ENCODE measurements at regions not wholly inside any gene's neighbourhood (a gene's known extent, or its start where the extent isn't known, plus 50 kb on each side); places are given as distances from the start of the nearest gene placed in this dataset.
"Not testable (repeated sequence)": the region's sequence is repeated elsewhere in the genome, so short reads cannot be mapped to it uniquely, and the experiment has no call there.

DNA sequence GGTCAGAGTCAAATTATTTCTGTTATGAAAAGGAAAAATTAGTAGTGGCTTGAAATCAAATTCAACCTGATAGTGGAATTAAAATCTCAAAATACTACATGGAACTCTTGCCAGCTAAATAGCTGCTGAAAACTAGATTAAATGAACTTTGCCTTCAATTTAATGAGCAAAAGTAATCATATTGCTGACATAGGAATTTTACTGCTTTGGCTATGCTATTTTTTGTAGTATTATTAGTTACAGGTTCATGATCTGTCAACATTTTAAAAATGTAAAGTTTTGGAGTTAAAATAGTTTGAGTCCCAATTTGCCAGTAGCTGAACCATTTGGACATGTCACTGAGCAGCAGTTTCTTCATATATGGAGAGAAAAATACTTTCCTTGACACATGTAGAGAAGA lies 81.4 kb downstream of the RERGL start:
- intact Hi-C loops (cut with DNase I), result no loop called here
- no peak for DNase-seq (ENCODE audit: low spot score)

DNA sequence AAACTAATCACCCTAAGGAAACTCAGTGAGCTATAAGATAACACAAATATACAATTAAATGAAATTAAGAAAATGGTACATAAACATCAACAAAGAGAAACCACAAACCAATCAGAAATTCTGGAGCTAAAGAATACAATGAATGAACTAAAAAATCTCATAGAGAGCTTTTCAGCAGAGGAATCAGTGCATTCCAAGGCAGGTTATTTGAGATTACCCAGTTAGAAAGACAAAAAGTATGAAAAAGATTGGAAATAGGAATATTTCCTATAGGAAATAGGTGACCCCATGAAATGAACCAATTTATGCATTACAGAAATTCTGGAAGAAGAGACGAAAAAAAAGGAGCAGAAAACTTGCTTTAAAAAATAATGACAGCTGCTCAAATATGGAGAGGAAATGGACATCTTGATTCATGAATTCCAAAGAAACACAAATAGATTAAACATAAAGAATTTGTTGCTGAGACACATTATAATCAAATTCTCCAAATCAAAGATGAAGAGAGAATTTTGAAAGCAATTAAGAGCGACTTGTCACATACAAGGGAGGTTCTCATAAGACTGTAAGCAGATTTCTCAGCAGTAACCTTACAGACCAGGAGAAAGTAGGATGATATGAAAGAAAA lies 90.7 kb downstream of the RERGL start:
- intact Hi-C loops (cut with DNase I), result no loop called here
- DNase-seq (ENCODE audit: low spot score), result no peak

DNA sequence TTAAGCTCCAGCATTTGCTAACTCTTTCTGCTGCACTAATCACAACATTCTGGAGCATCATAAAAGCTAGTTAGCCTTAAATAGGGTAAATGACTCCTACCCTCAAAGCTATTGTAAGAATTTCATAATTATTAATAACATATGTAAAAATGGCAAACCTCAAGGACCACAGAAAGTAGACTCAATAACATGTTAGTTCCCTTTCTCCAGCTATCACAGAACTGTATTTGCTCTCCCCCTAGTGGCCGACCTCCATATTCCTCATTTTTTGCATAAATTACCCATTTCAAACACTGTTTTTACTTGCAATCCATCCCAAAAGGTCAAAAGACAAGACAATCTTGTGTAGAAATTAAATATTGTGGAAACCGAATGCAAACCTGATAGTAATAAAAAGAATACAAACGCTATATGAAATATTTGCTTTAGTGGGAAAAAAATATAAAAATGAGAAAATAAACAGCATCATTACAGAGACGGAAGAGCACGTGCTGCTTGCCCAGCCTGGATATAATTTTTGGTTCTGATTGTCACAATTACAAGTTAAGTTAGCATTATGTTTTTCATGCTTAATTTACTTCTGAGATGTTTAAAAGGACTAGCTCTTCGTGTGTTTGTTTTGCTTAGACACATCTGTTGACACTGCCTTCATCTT lies 97.9 kb downstream of the RERGL start:
- intact Hi-C loops (cut with DNase I), result no loop called here
- no peak for DNase-seq (ENCODE audit: low spot score)

DNA sequence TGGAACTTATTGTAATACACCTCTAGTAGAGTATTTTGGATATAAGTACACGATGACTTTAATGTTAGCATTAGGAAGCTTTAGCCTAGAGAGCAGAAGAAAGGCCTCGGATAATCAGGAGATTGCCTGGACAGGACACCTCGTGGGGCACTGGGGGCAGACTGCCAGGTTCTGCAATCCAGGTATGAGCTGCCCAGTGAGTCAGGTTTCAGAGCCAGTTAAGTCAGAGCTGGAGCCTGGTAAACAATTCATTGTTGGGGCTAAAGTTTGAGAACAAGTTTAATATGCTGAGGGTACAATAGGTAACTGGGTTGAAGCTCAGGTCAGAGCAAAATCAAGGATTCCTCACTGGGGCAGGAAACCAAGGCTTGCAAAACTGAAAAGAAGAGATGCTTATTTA lies 107.4 kb downstream of the RERGL start:
- no peak for DNase-seq (ENCODE audit: low spot score)
- intact Hi-C loops (cut with DNase I), result no loop called here

DNA sequence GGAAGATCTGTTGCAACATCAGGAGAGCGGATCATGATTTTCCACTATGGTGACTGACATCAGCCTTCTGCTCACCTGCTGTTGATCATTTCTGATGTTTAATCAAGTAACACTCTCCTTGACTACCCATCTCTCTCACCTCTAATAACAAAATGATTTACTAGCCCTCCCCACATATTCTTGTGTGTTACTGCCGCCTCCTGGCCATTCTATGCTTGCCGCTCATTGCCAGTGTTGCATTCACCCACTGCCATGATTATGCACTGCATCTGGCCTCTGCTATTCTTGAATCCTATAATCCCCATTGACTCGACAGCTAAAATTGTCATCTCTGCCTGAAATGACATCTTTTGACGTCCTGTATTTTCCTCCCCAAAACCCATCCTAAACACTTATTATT lies 113.8 kb downstream of the RERGL start:
- no peak for DNase-seq (ENCODE audit: low spot score)
- intact Hi-C loops (cut with DNase I), result no loop called here

DNA sequence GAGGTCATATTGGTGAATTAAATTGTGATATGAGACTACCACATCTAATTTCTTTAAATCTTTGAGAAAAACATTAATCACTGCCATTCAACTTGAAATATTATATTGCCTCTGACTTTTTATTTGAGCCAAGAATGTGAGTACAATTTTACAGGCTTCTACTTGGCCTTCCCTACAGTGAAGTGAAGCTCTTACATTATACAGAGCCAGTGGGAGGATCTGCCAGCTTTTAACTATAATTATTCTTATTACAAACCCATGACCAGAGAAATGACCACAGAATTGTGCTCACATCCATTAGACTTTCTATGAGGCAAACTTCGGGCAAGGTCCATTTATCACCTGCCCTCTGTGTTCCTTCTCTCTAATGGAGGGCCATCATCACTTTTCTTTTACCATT lies 114.2 kb downstream of the RERGL start:
- DNase-seq (ENCODE audit: low spot score), result no peak
- intact Hi-C loops (cut with DNase I), result no loop called here

DNA sequence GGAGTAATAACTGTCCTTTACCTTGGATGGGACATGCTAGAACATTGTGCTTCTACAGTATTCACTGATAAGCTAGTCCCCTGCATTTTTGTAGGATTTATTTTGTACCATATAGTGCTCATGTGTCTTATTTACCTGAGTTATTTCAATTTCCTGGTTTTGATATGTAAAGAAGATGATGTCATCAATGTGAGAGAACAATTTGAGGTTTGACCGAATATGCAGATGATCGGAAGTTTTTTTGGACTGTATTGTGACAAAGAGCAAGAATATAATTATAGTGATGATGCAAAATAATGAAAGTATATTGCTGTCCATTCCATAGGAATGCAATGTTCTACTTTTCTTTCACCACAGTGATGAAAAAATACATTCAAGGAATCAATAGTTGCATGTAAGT lies 114.8 kb downstream of the RERGL start:
- intact Hi-C loops (cut with DNase I), result no loop called here
- DNase-seq (ENCODE audit: low spot score), result no peak

DNA sequence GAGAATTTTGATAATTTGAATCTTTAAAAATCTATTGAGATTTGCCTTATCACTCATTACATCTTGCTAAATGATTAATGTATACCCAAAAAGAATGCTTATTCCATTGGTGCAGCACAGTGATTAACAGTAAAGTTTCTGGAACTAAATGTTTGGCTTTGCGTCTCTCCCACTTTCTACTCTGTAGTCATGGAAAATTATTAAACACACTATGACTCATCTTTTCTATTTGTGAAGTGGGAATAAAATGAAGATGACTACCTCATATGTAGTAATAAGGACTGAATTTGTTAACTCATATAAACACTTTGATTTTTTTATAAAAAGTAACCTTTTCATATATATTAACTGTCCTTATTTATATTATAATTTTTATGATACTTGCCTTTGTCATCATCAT lies 118.1 kb downstream of the RERGL start:
- intact Hi-C loops (cut with DNase I), result no loop called here

DNA sequence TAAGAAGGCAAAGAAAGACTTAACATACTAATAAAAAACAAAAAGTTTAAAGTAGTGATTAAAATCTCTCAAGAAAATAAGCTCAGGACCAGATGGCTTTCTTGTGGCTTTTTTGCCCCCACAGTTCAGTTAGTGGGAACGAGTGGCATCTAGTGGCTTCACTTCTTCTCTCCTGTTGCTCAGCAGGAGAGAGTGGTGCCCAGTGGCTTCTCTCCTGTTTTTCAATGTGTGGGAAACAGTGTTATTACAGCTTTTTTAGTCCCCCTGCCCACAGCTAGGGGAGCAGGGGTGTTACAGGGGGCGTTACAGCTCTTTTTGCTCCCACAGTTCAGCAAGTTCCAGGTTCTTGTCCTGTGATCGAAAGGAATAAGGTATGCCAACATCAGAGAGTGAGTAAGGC lies 135.2 kb downstream of the RERGL start:
- no peak for DNase-seq (ENCODE audit: low spot score)
- intact Hi-C loops (cut with DNase I), result no loop called here

More for the DNA sequence above, 118.1 kb downstream of the RERGL start:
- DNase-seq (ENCODE audit: low spot score), result no peak

DNA sequence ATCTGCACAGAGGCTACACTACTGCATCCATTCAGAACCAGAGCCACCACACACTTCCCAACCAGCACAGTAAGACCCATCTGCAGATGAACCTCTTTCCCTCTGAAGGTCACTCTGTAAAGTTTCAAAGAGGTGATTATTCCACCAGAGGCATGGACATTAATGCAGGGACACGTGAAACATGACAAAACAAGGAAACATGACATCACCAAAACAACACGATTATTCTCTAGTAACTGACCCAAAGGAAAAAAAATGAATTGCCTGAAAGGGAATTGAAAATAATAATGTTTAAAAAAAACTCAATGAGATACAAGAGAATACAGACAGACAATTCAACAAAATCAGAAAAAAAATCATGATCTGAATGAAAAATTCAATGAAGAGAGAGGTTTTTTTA lies 139.1 kb downstream of the RERGL start:
- intact Hi-C loops (cut with DNase I), result no loop called here
- no peak for DNase-seq (ENCODE audit: low spot score)

DNA sequence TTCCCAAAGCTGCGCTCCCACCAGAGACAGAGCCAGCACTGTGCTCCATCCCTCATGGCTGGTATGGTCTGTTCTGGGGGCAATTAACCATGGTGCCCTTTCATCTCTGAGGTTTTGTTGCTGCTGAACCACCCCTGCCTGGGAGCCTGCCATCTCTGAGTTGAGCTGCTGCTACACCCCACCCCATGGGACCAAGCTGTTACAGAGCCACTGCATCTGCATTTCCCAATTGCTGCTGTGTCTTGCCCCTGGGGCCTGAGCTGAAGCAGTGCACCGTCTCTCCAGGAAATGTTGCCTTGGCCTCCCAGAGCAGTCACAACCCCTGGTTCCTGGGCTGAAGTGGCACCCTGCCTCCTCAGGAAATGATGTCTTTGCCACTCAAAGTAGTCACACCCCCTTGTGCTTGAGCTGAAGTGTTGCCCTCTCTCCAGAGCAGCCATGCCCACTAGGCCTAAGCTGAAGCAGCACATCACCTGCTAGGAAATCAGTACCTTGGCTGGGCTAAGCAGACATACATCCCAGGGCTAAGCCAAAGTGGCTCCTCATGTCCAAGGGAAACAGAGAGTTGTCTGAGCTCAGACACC lies 140.3 kb downstream of the RERGL start:
- intact Hi-C loops (cut with DNase I), result no loop called here
- no peak for DNase-seq (ENCODE audit: low spot score)

DNA sequence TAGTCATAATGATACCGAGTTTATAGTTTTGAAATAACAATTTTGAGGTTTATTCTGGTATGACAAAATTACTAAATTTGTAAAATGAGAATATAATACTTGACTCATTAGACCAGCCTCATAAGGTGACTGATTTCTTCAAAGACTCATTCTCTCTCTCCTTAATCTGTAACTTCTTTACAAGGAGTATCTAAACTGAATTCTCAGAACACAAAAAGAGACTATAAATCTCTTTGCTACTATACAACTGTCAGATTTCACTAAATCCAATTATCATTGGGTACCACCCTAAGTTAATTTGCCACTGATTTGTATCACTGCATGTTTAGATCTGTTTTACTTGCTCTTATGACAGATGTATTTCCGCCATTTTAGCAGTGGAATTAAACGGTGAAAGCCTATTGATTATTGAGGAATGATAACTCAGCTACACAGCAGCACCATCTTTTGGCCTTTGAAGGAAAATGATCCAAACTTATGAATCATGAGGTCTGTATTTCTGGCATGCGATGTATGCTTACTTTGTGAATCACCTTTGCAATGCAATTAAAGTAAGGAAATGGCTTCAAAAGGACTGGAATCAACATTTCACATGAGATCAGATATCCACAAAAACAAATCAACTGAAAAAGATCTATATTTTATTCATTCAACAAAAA lies 161.2 kb downstream of the RERGL start:
- no peak for DNase-seq (ENCODE audit: low spot score)
- intact Hi-C loops (cut with DNase I), result no loop called here

DNA sequence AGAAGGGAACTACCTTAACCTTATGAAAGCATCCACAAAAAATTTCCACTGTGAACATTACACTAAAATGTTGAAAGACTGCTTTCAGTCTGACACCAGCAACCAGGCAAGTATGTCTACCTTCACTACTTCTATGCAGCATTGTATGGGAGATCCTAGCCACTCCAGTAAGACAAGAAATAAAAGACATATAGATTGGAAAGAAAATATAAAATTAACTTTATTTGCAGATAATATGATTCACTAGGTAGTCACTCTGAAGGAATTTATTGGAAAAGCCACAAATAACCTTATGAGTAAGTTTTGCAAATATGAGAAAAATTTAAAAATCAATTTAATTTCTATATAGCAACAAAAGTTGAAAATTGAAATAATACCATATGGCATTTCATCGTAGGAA lies 172.0 kb downstream of the RERGL start:
- intact Hi-C loops (cut with DNase I), result no loop called here
- no peak for DNase-seq (ENCODE audit: low spot score)

DNA sequence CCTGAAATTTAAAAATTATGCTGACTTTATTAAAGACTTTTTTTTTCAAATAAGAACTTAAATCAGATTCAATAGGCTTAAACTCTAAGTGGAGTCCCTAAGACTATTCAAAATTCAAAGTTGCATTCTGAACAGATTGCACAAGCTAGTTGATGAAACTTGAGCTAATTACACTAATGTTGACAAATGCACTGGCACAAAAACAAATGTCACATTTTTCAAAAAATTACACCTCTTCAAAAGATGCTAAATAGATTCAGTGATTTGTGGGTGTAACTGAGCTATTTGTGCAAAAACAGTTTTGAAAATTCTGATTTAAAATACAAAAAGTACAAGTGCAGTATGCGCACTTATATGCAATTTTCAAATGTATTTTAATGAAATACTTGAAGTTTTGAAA lies 205.4 kb downstream of the RERGL start:
- intact Hi-C loops (cut with DNase I), result no loop called here
- DNase-seq (ENCODE audit: low spot score), result no peak

DNA sequence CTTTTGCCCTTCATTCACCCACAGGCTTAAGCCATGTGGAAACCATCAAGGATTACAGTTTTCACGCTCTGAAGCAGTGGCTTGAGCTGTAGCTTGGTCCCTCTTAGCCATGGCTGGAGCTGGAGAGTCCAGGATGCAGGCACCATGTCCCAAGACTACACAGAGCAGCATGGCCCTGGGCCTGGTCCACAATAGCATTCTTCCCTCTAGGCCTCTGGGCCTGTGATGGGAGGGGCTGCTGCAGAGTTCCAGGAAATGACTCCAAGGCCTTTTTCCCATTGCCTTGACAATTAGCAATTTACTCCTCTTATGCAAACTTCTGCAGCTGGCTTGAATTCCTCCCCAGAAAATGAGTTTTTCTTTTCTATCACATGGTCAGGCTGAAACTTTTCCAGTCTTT lies 211.3 kb downstream of the RERGL start:
- intact Hi-C loops (cut with DNase I), result no loop called here
- DNase-seq (ENCODE audit: low spot score), result no peak

DNA sequence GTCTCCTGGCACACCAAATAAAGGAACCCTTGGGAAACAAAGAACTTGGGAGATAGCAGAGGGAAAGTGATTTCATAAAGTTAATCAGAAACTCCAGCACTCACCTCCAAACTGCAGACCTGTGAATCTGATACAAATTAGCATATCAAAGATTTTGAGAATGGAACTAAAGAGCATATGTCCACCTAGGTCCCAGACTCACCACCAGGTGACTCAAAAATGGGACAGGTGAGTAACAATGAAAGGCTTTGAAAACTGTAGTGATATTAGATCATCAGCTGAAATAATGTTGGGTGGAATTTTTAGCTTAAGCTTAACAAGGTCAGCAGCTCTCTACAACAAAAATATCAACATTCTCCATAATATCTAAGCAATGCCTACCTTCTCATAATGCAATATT lies 214.8 kb downstream of the RERGL start:
- DNase-seq (ENCODE audit: low spot score), result no peak
- intact Hi-C loops (cut with DNase I), result no loop called here

DNA sequence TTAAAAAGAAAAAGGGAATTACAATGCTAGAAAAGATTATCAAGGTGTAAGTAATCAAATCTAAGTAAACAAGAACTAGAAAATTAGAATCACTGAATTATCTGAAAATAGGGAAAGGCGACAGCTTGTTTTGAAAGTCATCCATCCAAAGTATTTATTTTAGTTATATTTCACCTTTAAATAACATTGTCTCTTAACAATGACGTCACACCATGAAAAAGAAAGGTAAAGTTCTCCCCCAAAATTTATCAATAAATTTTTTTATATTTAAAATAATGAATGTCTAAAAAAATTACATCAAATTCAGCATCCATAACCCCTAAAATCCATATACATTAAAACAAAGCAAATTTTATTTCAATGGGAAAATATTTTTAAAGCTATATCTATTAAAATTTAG lies 223.2 kb downstream of the RERGL start:
- no peak for DNase-seq (ENCODE audit: low spot score)
- intact Hi-C loops (cut with DNase I), result loop anchor here in 1 of 2 donors (10.0 kb wide), 1 partner anchor 82 kb away; no protein-coding TSS in a partner anchor

DNA sequence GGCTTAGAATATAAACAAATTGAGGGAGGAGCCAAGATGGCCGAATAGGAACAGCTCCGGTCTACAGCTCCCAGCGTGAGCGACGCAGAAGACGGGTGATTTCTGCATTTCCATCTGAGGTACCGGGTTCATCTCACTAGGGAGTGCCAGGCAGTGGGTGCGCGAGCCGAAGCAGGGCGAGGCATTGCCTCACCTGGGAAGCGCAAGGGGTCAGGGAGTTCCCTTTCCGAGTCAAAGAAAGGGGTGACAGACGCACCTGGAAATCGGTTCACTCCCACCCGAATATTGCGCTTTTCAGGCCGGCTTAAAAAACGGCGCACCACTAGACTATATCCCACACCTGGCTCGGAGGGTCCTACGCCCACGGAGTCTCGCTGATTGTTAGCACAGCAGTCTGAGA lies 234.4 kb downstream of the RERGL start:
- DNase-seq (ENCODE audit: low spot score), result peak; percentile 62
- intact Hi-C loops (cut with DNase I), result not testable (repeated sequence)

DNA sequence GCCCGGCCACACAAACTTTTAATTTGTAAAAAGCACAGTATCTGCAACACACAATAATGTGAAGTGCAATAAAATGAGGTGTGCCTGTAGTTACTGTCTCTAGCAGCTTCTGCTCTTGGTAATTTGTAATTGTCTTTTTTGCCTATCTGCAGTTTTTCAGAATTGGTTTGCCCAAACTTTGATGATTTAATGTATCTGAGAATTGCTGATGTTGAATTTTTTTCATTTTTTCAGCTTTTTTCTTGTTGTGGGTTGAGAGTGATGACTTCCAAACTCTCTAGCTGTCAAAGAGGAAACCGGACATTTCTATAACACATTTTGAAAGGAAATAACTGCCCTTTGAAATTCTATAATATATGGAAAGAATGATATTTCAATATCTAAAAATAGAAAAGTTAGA lies 236.9 kb downstream of the RERGL start:
- intact Hi-C loops (cut with DNase I), result no loop called here
- no peak for DNase-seq (ENCODE audit: low spot score)

DNA sequence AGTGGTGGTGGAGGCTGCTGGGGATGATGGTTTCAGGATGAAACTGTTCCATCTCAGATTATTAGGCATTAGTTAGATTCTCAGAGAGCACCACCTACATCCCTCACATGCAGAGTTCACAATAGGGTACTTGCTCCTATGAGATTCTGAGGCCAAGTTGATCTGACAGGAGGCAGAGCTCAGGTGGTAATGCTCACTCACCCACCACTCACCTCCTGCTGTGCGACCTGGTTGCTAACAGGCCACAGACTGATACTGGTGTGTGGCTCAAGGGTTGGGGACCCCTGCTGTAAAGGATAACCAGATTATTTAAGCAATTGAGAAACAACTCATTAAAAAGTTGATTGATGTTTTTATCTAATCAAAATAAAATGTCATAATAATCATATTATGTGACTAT lies 248.5 kb downstream of the RERGL start:
- DNase-seq (ENCODE audit: low spot score), result no peak

DNA sequence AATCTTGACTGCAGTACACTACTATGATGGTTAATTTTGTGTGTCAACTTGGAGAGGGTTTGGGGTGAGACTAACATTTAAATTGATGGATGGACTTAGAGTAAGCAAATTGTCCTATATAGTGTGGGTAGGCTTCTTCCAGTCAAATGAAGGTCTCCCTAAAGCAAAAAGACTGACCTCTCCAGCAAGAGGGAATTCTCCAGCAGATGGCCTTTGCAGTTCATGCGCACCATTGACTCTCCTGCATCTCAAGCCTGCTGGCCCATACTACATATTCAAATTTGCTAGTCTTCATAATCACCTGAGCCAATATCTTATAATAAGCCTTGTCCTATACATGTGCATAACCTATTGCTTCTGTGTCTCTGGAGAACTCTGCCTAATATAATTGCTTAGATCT lies 260.2 kb downstream of the RERGL start:
- no peak for DNase-seq (ENCODE audit: low spot score)

More for the DNA sequence above, 248.5 kb downstream of the RERGL start:
- intact Hi-C loops (cut with DNase I), result loop anchor here in 1 of 2 donors (10.0 kb wide), 1 partner anchor 77 kb away; no protein-coding TSS in a partner anchor

More for the DNA sequence above, 260.2 kb downstream of the RERGL start:
- intact Hi-C loops (cut with DNase I), result no loop called here
